Tibial nerve (tissue), 4 donors: ENCODE measurements at regions not wholly inside any gene's neighbourhood (a gene's known extent, or its start where the extent isn't known, plus 50 kb on each side); places are given as distances from the start of the nearest gene placed in this dataset.

Source experiments
- DNase-seq, 2 donors: peaks; one replicate each; pipeline ENCODE4 v3.0.0-alpha.2; 2019; ENCODE audit warnings: low spot score in 2 of 2
- H3K27ac ChIP-seq, 4 donors: fragments of 200-600 bp; sonication (generic) in 3 of 4; one replicate each; pipeline ENCODE4 v1.5.1; 2017 to 2019; ENCODE audit warnings: mild to moderate bottlenecking in 1 of 4
- H3K27me3 ChIP-seq, 2 donors: fragments of 200-600 bp; sonication (generic) in 1 of 2; one replicate each; pipeline versions ENCODE4 v1.5.1 to v1.6.0; 2017 to 2019
- H3K36me3 ChIP-seq, 3 donors: fragments of 200-600 bp; sonication (generic); one replicate each; pipeline ENCODE4 v1.5.1; 2018 to 2019
- H3K4me1 ChIP-seq, 4 donors: fragments of 200-600 bp; sonication (generic) in 3 of 4; one replicate each; pipeline ENCODE4 v1.5.1; 2017 to 2019
- H3K4me3 ChIP-seq, 4 donors: fragments of 200-600 bp; sonication (generic) in 3 of 4; one replicate each; pipeline ENCODE4 v1.5.1; 2017 to 2019; ENCODE audit warnings: mild to moderate bottlenecking in 1 of 4, moderate library complexity in 1 of 4
- H3K9me3 ChIP-seq, 4 donors: fragments of 200-600 bp; sonication (generic) in 3 of 4; one replicate each; pipeline ENCODE4 v1.5.1; 2017 to 2019
- EP300 ChIP-seq, 2 donors: sonication (generic); formaldehyde crosslinking; IDR thresholded peaks; one replicate each; pipeline ENCODE4 v1.6.1; 2017; ENCODE audit warnings: antibody characterized with exemption in 2 of 2, mild to moderate bottlenecking in 1 of 2
- POLR2A ChIP-seq, 2 donors: fragments of 450-650 bp; IDR thresholded peaks; one replicate each; pipeline ENCODE4 v1.6.1; 2017; ENCODE audit warnings: antibody characterized with exemption in 2 of 2, mild to moderate bottlenecking in 2 of 2, moderate library complexity in 2 of 2
- WGBS, 2 donors: methylation state at CpG; one replicate each; pipeline ENCODE4 v1.1.5; 2018; 5-methylcytosine and 5-hydroxymethylcytosine counted together
- TF ChIP-seq, protein P1 (sequence below), 5 experiments: fragments of 200-600 bp in 3 of 5; fragments of 450-650 bp in 2 of 5; sonication (generic) in 3 of 5; IDR thresholded peaks; one replicate each; pipeline ENCODE4 v1.5.1; 2016 to 2019; ENCODE audit warnings: antibody characterized with exemption in 5 of 5, mild to moderate bottlenecking in 3 of 5, moderate library complexity in 2 of 5

DNA sequence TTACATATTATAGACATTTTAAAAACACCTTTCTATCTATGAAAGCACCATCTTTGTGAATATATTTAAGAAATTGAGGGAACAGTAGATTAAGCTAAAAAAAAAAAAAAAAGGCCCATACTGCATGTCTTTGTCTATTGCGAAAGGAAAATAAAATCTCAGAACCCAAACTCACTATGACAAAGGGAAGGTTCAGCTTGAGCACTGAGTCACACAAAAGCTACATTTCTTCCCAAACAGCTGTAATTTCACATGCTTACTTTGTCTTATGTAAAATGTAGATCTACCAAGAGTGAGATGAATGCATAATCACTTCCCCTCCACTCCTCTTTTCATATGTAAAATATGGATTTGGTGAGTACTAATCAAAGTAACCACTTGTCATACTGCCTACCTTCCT lies 640.1 kb upstream of the KLF12 start:
- no peak overlapping the region for H3K4me3 ChIP-seq
- no peak for DNase-seq
- H3K27ac ChIP-seq: no peak overlapping the region
- no peaks in the 10 kb centered on the region for H3K27me3 ChIP-seq
- TF ChIP-seq, protein P1, sequence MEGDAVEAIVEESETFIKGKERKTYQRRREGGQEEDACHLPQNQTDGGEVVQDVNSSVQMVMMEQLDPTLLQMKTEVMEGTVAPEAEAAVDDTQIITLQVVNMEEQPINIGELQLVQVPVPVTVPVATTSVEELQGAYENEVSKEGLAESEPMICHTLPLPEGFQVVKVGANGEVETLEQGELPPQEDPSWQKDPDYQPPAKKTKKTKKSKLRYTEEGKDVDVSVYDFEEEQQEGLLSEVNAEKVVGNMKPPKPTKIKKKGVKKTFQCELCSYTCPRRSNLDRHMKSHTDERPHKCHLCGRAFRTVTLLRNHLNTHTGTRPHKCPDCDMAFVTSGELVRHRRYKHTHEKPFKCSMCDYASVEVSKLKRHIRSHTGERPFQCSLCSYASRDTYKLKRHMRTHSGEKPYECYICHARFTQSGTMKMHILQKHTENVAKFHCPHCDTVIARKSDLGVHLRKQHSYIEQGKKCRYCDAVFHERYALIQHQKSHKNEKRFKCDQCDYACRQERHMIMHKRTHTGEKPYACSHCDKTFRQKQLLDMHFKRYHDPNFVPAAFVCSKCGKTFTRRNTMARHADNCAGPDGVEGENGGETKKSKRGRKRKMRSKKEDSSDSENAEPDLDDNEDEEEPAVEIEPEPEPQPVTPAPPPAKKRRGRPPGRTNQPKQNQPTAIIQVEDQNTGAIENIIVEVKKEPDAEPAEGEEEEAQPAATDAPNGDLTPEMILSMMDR (IDR thresholded peaks at IDR 0.05): no peak
- TF ChIP-seq POLR2A (IDR thresholded peaks at IDR 0.05): no peak
- TF ChIP-seq EP300 (IDR thresholded peaks at IDR 0.05): no peak
- no peaks in the 10 kb centered on the region for H3K36me3 ChIP-seq
- H3K9me3 ChIP-seq: no peaks in the 10 kb centered on the region
- peaks cover 0 to 7% (median 0%) of the 10 kb centered on the region in 4 donors for H3K4me1 ChIP-seq
- WGBS, 2 donors: 85 to 94% methylated on average over 1 of the region's 1 CpG

DNA sequence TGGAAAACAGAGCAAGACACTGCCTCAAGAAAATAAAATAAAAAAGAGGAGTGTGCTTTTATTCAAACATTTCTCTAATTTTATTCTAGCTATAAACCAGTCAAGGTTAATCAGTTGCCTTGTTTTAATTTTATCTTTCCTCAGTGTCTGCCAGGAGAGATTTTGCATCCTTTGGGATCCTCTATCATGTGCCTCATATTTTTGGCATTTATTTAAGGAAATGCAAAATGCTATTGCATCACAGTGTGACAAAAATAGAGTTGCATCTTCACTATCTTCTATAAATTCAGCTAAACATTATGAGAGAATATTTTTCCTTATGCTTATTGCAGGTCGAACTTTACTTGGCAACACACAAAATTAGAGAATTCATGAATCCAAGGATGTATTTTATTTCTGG lies 639.0 kb upstream of the KLF12 start:
- no peak for DNase-seq
- no peaks in the 10 kb centered on the region for H3K27me3 ChIP-seq
- no peak overlapping the region for H3K27ac ChIP-seq
- no peak overlapping the region for H3K4me3 ChIP-seq
- TF ChIP-seq POLR2A (IDR thresholded peaks at IDR 0.05): no peak
- TF ChIP-seq, protein P1 (IDR thresholded peaks at IDR 0.05): no peak
- TF ChIP-seq EP300 (IDR thresholded peaks at IDR 0.05): no peak
- H3K9me3 ChIP-seq: no peaks in the 10 kb centered on the region
- H3K4me1 ChIP-seq: peaks cover 0 to 16% (median 0%) of the 10 kb centered on the region in 4 donors
- WGBS, 2 donors: 76 to 78% methylated on average over 1 of the region's 1 CpG
- H3K36me3 ChIP-seq: no peaks in the 10 kb centered on the region

GRCh38 chr13:74771964-74772363 lies 637.8 kb upstream of the KLF12 start:
- Histone ChIP-seq H3K9me3 (no peaks in the 10 kb centered on the region), H3K4me3 (no peak overlapping the region), H3K36me3 (no peaks in the 10 kb centered on the region), H3K27ac (no peak overlapping the region), H3K27me3 (no peaks in the 10 kb centered on the region), H3K4me1 (peaks cover 0 to 16% (median 0%) of the 10 kb centered on the region in 4 donors)
- DNase-seq: no peak
- 72 to 95% methylated on average over 3 of the region's 3 CpGs for WGBS, 2 donors
- TF ChIP-seq, protein P1 (IDR thresholded peaks at IDR 0.05): no peak
- TF ChIP-seq POLR2A (IDR thresholded peaks at IDR 0.05) (no peak), EP300 (IDR thresholded peaks at IDR 0.05) (no peak)

DNA sequence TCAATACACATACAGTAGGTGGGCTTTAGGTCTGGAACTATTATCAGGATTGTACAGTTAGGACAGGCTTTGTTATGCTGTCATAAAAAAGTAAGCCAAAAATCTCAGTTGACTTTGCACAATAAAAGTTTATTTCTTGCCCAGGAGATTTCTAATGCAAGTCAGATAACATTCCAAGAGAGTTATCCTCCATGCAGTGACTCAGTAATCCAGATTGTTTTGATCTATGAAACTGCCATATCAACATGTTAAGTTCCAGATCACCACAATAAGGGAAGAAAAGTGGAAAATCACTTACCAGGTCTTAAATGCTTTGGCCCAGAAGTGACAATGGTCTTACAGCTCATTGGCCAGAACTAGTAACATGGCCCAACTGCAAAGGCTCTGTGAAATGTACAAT lies 636.2 kb upstream of the KLF12 start:
- DNase-seq: no peak
- no peaks in the 10 kb centered on the region for H3K9me3 ChIP-seq
- no peaks in the 10 kb centered on the region for H3K36me3 ChIP-seq
- peaks cover 0 to 16% (median 0%) of the 10 kb centered on the region in 4 donors for H3K4me1 ChIP-seq
- H3K4me3 ChIP-seq: no peak overlapping the region
- no peak for TF ChIP-seq EP300 (IDR thresholded peaks at IDR 0.05)
- no peak for TF ChIP-seq POLR2A (IDR thresholded peaks at IDR 0.05)
- H3K27ac ChIP-seq: no peak overlapping the region
- no peaks in the 10 kb centered on the region for H3K27me3 ChIP-seq

GRCh38 chr13:74769333-74769732 lies 635.1 kb upstream of the KLF12 start:
- no peak for DNase-seq
- Histone ChIP-seq H3K9me3 (no peaks in the 10 kb centered on the region), H3K27me3 (no peaks in the 10 kb centered on the region), H3K36me3 (no peaks in the 10 kb centered on the region), H3K4me1 (peaks cover 0 to 16% (median 0%) of the 10 kb centered on the region in 4 donors), H3K4me3 (no peak overlapping the region), H3K27ac (no peak overlapping the region)
- 23 to 30% methylated on average over 2 of the region's 2 CpGs for WGBS, 2 donors
- TF ChIP-seq POLR2A (IDR thresholded peaks at IDR 0.05): no peak
- no peak for TF ChIP-seq EP300 (IDR thresholded peaks at IDR 0.05)
- TF ChIP-seq, protein P1 (IDR thresholded peaks at IDR 0.05): no peak

DNA sequence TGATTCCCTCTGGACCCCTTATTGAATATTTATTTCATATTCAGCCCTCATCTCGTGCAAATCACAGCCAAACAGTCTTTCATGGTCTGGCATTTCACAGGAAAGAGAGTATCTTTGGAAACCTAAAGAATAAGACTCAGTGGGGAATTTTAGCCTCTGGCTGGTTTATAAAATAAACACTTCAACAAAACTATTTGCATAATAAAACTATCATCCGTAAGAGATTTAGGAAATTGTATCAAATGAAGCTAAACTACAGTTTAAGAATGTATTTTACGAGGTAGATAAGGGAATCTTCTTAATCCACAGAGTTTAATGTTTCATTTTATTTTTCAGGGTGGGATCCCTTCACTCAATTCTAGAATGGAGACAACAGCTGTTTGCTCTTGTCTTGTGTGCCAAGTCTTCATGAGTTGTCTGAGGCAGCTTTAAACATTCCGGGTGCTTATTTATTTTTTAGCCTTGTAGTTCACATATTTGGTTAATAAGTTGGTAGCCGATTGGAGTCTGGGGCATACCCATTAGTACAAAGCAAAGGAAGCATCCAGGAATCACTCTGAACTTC lies 634.4 kb upstream of the KLF12 start:
- H3K4me3 ChIP-seq: no peak overlapping the region
- 48 to 59% methylated on average over 5 of the region's 5 CpGs for WGBS, 2 donors
- no peak overlapping the region for H3K27ac ChIP-seq
- no peak for TF ChIP-seq POLR2A (IDR thresholded peaks at IDR 0.05)
- TF ChIP-seq, protein P1 (IDR thresholded peaks at IDR 0.05): no peak
- no peak for TF ChIP-seq EP300 (IDR thresholded peaks at IDR 0.05)
- H3K36me3 ChIP-seq: no peaks in the 10 kb centered on the region
- no peaks in the 10 kb centered on the region for H3K9me3 ChIP-seq
- peaks cover 0 to 16% (median 0%) of the 10 kb centered on the region in 4 donors for H3K4me1 ChIP-seq
- H3K27me3 ChIP-seq: no peaks in the 10 kb centered on the region
- no peak for DNase-seq
